Peyer's patch (tissue), 4 donors: ENCODE measurements at regions not wholly inside any gene's neighbourhood (a gene's known extent, or its start where the extent isn't known, plus 50 kb on each side); places are given as distances from the start of the nearest gene placed in this dataset.

Experiments used
- POLR2A ChIP-seq, 2 donors: fragments of 450-650 bp; IDR thresholded peaks; one replicate each; pipeline ENCODE4 v1.5.1; 2017; ENCODE audit warnings: antibody characterized with exemption in 2 of 2, mild to moderate bottlenecking in 2 of 2, moderate library complexity in 2 of 2
- TF ChIP-seq, protein P1 (sequence below), 6 experiments: fragments of 450-650 bp in 4 of 6; fragments of 200-600 bp in 2 of 6; sonication (generic) in 1 of 6; IDR thresholded peaks; one replicate each; pipeline ENCODE4 v1.5.1; 2017 to 2019; ENCODE audit warnings: antibody characterized with exemption in 6 of 6, mild to moderate bottlenecking in 3 of 6, moderate library complexity in 1 of 6

DNA sequence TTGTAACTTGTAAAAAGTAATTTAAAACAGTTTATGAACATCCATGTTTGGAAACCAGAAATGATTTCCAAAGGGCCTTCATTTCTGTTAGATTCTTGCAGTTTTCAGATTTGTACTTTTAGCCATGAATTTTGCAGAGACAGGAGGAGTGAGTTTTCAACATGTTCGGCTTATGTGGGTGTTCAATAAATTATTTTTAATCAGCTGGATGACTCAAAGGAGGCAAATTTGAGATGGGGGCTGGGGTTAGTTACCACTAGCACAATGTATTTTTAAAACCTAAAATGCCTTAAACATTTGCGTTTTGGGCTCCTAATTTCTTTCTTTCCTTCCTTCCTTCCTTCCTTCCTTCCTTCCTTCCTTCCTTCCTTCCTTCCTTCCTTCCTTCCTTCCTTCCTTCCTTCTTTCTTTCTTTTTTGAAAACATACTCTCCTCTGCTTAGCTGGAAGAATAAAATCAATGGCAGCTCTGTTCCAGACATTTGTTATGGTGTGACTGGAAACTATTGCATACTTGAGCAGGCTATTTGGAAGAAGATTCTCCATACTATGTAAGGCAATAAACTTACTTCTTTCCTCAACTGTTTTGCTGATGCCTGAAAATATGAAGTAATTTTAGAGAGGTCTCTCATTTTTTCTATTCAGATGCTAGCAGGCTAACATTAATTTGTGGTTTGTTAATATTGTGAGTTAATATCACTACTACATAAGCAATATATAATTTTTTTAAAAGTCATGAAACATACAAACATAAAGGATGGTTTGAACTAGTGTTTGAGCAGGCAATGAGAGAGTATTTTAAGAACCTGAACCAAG lies 394.4 kb downstream of the NYAP2 start:
- no peak for TF ChIP-seq POLR2A (IDR thresholded peaks at IDR 0.05)
- TF ChIP-seq, protein P1, sequence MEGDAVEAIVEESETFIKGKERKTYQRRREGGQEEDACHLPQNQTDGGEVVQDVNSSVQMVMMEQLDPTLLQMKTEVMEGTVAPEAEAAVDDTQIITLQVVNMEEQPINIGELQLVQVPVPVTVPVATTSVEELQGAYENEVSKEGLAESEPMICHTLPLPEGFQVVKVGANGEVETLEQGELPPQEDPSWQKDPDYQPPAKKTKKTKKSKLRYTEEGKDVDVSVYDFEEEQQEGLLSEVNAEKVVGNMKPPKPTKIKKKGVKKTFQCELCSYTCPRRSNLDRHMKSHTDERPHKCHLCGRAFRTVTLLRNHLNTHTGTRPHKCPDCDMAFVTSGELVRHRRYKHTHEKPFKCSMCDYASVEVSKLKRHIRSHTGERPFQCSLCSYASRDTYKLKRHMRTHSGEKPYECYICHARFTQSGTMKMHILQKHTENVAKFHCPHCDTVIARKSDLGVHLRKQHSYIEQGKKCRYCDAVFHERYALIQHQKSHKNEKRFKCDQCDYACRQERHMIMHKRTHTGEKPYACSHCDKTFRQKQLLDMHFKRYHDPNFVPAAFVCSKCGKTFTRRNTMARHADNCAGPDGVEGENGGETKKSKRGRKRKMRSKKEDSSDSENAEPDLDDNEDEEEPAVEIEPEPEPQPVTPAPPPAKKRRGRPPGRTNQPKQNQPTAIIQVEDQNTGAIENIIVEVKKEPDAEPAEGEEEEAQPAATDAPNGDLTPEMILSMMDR (IDR thresholded peaks at IDR 0.05): no peak
